Fibroblast of skin of left quadriceps (primary cell): ENCODE measurements at regions not wholly inside any gene's neighbourhood (a gene's known extent, or its start where the extent isn't known, plus 50 kb on each side); places are given as distances from the start of the nearest gene placed in this dataset.
"Not testable (repeated sequence)": the region's sequence is repeated elsewhere in the genome, so short reads cannot be mapped to it uniquely, and the experiment has no call there.

Experiments used
- DNase-seq, 2 experiments: peaks; one replicate each; pipeline ENCODE4 v3.0.0-alpha.2; 2013; ENCODE audit warnings: low read depth in 2 of 2

DNA sequence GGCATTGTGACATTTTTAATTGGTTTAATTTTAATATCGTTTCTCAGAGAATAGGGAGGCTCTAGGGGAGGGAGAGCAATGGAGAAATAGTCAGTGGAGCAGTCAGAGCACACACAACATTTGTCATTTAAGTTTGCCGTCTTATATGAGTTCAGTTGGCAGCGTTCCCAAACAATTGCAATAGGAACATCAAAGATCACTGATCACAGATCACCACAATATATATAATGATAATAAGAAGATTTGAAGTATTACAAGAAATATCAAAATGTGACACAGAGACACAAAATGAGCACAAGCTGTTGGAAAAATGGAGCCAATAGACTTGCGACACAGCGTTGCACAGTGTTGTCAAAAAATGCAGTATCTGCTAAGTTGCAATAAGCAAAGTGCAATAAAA is 303.7 kb downstream of the CDH19 start:
- DNase-seq: no peak

DNA sequence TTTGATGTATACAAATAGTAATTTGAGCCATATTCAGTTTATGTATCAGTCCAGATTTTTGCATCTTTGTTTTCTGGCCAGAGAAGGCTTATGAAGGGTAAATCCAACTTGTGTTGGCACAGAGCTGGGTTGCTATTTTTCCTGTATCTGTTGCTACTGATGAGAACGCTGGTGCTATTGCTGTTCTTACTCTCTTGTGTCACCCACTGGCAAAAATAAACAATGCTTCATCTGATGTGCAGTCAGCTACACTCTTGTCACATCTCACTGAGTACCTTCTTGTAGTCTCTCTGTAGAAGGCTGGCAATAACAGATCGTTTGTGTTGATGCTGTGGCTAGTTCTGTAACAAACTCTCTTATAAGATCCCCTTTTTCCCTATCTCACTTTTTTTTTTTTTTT is 323.4 kb downstream of the CDH19 start:
- no peak for DNase-seq

DNA sequence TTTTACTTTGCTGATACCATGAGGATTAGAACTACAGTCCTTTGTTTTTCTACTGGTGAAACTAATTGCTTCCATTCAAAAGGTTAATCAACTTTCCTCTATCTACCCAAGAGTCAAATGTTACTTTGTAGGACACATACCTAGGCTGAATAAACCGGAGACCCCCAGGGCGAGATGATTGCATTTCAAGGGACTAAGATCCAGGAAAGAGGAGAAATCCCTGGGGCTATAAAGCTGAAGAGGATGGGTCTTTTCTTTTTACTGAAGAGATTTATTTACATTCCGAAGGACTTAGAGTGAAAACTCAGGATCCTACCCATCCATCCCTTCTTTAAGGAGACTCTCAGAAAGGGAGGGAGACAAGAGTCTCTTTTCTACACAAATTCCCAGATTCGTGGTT is 331.9 kb downstream of the CDH19 start:
- no peak for DNase-seq

DNA sequence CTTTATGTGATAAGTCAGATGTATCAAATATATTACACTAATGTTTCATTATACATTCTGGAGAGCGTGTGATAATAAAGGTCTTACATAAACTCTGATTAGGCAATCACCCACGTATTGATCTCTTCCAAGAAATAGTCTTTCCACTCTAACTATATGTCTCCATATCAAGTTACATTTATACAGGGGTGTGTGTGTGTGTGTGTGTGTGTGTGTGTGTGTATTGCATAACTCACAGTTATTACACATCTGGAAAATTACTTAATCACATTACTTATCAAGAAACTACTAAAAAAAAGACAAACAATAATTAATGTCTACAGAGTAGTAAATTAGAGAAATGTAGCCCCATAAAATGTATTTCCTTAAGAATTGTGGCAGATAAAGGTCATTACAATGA is 339.8 kb downstream of the CDH19 start:
- DNase-seq: no peak

DNA sequence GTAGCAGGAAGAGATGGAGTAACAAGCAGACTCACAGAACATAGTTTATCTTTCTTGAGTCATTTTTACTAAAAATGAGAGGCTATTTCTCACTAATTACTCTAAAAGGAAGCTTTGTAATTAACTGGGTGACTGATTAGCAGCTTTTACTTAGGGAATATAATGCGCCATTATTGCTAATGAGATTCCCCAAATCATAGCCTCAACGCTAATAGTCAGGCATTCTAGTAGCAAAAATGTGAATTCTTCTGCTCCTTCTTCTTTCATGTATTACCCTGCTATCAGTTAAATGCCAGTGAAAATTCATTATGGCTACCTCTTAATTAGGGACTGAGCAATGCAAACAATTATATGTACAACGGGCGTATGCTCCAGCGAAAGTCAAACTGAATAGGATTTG is 349.8 kb downstream of the CDH19 start:
- no peak for DNase-seq

DNA sequence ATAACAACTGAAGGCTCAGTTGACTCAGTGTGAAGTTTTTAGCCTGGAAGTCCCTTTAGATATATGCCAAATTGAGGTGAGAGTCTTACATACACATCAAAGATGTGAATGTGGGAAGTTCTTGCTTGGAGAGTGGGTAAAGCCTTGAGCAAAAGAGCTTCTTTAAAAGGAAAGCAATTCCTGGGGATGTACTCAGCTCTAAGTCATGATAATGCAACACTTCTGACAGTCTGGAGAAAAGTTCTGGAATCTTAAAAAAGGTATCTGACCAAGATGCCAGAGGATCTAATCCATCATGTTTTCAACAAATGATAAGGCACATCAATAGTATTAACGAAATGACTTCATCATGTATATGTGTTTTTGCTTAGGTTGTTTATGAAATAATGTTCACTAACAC is 351.2 kb downstream of the CDH19 start:
- DNase-seq: no peak

DNA sequence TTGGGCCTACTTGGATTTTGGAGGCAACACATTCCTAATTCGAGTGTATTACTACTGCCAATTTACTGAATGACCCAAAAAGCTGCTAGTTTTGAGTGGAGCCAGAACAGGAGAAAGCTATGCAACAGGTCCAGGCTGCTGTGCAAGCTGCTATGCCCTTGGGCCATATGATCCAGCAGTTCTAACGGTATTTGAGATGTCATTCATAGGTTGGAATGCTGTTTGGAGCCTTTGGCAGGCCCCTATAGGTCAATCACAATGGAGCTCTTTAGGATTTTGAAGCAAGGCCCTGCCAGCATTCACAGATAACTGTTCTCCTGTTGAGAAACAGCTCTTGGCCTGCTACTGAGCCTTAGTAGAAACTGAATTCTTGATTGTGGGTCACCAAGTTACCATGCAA is 368.7 kb downstream of the CDH19 start:
- no peak for DNase-seq

DNA sequence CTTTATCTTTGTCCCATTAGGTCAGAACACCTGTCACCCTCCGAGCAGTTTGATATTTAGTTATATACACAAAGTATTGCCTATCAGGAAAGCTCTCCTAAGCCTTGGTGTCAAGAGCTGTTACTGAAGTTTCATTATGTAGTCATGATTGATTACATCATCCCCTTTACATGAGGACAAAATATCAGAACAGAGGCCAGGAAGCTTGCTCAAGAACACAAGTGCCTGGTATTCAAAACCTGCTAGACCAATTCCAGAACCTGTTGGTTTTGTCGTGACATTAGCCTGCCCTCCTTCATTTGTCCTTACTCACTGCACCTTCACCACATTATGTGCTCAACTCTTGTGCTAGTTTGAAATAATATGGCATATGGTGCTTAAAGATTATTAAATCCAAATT is 377.1 kb downstream of the CDH19 start:
- no peak for DNase-seq

DNA sequence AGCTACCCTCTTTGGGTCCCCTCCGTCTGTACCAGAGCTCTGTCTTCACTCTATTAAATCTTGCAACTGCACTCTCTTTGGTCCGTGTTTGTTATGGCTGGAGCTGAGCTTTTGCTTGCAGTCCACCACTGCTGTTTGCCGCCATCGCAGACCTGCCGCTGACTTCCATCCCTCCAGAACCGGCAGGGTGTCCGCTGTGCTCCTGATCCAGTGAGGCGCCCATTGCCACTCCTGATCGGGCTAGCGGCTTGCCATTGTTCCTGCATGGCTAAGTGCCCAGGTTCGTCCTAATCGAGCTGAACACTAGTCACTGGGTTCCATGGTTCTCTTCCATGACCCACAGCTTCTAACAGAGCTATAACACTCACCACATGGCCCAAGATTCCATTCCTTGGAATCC is 380.6 kb downstream of the CDH19 start:
- not testable (repeated sequence) for DNase-seq

DNA sequence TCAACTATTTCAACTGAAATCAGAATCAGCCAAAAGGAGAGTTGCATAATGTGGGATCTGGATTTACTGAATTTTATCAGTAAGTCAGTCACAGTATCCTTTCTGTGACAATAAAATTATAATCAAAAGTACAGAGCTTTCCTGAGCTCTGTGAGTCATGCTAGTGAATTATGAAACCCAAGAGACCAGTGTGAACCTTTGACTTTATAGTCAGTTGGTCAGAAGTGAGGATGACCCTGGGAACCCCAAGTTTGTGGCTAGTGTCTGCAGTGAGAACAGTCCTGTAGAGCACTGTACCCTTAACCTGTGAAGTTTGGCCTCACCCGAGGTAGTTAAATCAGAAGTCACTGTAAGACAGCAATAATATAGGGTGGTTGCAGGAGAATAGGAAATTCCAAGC is 381.7 kb downstream of the CDH19 start:
- DNase-seq: no peak

DNA sequence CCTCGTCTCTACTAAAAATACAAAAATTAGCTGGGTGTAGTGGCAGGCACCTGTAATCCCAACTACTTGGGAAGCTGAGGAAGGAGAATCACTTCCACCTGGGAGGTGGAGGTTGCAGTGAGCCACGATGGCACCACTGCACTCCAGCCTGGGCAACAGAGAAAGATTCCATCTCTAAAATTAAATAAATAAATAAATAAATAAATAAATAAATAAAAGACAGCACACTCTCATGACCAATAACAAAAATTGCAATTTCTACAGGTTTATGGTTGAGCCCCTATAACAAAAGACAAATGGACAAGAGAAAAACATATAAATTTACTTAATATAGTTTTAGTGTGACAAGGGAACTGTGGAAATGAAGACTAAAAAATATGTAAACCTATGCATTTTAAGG is 384.1 kb downstream of the CDH19 start:
- no peak for DNase-seq

DNA sequence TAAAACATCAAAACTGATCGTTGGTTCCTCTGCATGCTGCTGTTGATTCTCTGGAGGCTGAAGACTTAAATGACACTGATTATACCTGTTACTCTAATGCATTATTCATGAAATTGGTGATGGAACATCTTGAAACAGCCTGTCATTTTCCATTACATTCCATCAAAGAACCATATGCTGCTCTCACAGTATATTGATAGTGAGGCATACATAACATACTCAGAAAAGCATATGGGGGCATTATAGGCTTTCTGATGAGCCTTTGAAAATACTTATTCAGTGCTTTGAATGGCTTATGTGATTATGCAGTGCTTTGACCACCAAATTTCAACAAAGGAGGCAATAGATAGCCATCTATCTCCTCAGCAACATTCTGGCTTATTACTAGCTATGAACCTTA is 392.1 kb downstream of the CDH19 start:
- no peak for DNase-seq

DNA sequence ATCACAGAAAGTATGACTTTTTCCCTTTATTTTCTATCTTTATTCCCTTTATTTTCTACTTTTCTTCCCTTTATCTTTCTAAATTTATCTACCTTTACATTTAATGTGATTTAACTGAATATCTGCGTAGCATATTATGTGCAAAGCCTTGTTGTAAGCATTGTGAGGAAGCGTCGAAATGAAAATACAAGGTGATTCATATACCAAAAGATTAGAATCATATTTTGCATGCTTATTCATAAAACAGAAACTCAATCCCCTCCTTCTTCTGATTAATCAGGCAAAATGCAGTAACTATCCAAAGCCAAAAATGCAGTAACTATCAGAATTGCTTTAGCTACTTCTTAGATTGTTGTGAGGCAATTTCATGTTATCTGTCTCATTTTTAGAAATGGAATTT is 393.0 kb downstream of the CDH19 start:
- DNase-seq: no peak

DNA sequence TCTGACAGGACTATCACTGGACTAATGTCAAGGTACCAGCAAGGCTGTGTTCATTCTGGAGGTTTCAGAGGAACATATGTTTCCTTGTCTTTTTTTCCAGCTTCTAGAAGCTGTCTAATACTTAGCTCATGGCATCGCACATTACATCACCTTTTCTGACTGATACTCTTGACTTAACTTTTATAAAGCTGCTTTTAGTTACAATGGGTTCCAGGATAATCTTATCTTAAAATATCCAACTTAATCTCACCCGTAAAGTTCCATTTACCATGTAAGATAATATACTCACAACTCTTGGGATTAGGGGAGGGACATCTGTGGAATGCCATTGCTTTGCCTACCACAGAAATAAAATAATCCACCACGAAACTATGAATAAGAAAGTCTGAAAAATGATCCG is 394.2 kb downstream of the CDH19 start:
- no peak for DNase-seq

DNA sequence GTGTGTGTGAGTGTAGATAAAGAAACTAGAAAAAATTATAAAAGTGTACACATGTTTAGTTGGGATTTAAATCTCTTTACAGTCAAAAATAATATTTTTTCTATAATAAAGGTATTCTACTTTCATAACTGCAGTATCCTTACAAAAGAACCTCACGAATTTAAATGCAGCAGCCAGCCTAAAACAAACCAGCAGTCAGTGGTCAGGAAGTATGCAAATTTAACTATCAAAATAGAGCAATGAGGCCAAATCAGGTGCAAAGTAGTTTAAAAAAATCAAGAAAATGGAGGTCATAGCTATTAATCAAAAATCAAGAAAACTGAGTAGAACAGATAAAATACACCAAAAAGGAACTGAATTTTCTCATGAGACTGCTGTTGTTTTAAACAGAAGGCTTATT is 407.1 kb downstream of the CDH19 start:
- no peak for DNase-seq

DNA sequence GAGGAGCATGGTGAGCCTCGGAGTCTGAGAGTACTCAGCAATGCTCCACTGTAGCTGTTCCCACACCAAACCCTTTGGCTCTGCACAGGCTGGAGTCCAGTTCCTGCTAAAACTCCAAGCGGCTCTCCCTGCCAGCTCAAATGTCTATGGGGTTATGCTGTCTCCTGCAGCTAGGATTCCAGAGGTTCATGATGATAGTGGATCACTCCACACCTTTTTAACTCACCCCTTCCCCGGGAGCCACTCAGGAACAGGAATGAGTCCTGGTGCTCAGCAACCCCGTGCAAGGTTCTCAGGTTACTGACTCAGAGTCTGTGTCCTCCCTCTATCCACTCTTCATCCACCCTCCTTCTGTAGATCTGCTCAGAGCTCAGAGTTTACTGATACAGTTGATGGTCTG is 410.0 kb downstream of the CDH19 start:
- no peak for DNase-seq

DNA sequence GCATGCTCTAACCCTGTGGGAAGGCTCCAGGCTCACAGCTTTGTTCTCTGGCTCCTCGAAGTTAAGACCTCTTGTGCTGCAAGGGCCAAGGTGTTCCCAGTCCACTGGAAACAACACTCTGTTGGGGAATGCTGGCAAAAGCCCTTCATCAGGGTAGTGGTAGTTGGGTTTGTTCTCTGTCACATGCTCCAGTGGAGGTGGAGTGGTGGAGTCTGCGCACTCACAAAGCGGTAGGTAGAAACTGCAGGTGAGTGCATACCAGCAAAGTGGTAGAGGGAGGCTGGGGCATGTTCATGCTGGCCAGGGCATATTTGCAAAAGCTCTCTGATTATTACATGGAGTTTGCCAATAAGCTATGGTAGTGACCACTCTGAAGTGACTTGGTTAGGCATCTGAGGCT is 410.5 kb downstream of the CDH19 start:
- DNase-seq: no peak

DNA sequence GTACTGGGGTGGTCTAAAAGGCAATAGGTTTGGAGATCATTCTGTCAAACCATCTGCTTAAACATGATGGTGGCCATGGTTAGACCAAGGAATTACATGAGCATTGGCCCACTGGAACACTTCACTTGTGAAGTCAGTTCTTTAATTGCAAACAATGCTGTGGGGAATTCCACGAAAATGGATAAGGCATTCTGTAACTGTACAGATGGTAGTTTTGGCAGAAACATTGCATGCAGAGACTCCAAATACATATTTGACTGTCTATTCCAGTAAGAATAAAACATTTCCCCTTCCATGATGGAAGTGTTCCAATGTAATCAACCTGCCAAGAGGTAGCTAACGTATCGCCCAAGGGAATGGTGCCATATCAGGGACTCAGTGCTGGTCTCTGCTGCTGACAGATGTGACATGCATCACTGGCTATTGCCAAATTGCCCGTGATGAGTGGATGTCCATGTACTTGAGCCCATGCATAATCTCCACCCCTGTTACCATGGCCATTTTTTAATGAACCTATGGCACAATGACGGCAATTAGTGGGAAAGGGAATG is 417.9 kb downstream of the CDH7 start:
- no peak for DNase-seq

DNA sequence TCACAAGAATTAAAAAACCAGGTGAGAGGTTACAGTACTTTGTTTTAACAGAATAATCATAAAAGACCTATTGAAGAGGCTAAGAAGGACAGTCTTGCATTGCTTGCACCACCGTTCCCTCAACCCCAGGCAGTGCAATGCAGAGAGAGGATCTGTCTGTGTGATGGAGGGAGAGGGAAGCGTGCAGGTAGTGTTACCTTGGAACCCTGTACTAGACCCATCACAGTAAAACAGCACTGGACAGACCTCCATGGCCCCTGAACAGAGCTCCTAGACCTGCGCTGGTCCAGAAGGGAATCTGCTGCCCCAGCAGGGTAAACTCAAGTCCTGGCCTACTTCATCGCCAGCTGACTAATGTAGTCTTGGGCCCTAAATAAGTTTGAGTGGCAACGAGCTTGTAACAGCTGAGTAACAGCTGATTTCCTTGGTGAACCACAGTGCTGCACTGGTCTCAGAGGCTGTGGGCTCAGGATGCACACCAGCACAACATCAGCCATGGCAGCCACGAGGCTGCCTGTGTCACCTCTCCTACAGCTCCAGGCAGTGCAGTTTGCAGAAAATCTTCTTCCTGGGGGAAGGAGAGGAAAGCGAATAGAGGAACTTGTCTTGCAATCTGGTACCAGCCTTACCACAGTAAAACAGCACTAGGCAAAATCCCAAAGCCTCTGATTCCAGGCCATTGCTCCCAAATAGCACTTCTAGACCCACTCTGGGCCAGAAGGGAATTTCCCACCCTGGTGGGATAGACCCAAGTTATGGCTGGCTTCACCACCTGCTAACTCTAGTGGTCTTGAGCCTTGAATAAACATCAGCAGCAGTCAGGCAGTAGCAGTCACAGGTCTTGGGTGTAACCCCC is 417.2 kb downstream of the CDH7 start:
- no peak for DNase-seq

DNA sequence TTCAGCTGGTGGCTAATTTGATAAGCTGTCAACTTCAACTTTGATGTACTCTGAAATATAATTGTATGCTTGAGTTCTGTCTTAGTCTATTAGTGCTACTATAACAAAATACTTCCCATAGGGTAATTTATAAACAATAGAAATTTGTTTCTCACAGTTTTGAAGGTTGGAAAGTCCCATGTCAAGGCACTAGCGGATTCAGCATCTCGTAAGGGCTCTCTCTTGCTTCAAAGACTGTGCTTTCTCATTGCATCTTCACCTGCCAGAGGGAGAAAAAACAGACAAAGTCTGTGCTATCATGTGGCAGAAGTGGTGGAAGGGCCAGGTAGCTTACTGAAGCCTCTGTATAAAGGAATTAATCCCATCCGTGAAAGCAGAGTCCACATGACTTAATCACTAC is 409.2 kb downstream of the CDH7 start:
- DNase-seq: no peak

DNA sequence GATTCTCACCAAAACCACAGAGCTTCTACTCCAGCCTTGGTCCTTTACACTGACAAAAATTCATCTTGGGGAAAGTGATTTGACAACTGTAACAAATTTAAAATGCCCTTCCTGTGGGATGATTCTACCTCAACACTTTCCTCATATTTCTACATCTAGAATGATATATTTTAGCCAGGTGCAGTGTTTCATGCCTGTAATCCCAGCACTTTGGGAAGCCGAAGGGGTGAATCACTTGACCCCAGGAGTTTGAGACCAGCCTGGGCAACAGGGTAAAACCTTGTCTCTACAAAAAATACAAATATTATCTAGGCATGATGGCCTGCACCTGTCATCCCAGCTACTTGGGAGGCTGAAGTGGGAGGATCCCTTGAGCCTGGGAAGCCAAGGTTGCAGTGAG is 408.6 kb downstream of the CDH7 start:
- DNase-seq: no peak

DNA sequence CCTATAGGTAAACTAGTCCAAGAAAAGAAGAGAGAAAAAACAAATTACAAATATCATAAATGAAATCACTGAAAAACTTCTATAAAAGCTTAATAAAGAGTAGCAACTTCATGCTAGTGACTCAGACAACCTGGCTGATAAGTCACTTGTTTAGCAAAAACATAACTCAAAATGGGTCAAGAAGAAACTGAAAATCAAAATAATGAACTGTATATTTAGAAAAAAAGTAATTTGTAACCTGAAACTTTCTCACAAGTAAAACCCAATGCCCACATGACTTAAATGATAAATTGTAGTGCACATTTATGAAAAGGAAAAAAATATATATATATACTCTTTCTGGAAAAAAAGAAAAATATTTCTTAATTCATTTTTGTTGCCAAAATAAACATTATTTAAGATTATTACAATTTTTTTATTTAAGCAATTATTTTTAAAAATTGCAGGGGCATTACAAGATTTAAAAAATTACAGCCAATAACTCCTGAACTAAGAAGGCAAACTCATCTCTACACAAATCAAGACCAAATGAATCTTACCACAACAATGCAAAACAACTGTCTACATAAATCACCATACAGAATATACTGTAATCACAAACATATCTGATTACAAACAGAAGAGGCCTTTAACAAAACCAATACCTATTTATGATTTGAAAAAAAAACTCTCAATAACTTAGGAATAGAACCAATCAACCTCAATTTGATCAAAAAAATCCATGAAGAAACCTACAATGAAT is 406.3 kb downstream of the CDH7 start:
- DNase-seq: no peak

DNA sequence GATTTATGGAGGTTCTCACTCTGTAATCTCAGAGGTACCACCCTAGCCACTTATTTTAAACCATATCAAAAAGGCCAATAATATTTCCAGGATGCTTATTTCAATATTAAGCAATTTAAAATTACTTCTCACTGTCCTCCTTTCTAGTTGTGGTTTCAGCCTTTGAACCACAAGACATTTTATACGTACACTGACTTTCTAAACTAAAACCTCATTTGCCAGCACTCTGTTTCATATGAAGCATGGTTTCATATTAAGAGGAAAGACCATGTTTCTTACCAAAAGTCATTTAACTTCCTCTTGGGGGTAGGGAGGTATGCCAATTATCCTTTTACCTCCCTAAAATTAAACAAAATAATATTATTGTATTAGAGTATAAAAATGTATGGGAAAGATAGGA is 399.8 kb downstream of the CDH7 start:
- no peak for DNase-seq
